IPS-NIHi7 (cell line): ENCODE measurements at regions not wholly inside any gene's neighbourhood (a gene's known extent, or its start where the extent isn't known, plus 50 kb on each side); places are given as distances from the start of the nearest gene placed in this dataset.
"Not testable (repeated sequence)": the region's sequence is repeated elsewhere in the genome, so short reads cannot be mapped to it uniquely, and the experiment has no call there.

Experiments used
- DNase-seq: peaks from one replicate; pipeline ENCODE4 v3.0.0; 2012; ENCODE audit warnings: mixed read lengths; ENCODE audit errors: extremely low spot score

GRCh38 chr9:78122631-78123030 lies 91.0 kb upstream of the GNAQ start:
- no peak for DNase-seq

GRCh38 chr9:78121488-78121887 lies 89.9 kb upstream of the GNAQ start:
- DNase-seq = peak; percentile 58

GRCh38 chr9:78118742-78119473 lies 87.3 kb upstream of the GNAQ start:
- DNase-seq = no peak

- peak; percentile 57 for DNase-seq
Observed at GRCh38 chr9:78115073-78115472, 83.5 kb upstream of the GNAQ start.

- DNase-seq = no peak
Observed at GRCh38 chr9:78114581-78114980, 83.0 kb upstream of the GNAQ start.

- no peak for DNase-seq
Observed at GRCh38 chr9:78112406-78112805, 80.8 kb upstream of the GNAQ start.

- no peak for DNase-seq
Observed at GRCh38 chr9:78112004-78112403, 80.4 kb upstream of the GNAQ start.

GRCh38 chr9:78109075-78109474 lies 77.5 kb upstream of the GNAQ start:
- no peak for DNase-seq

GRCh38 chr9:78106586-78106985 lies 75.0 kb upstream of the GNAQ start:
- not testable (repeated sequence) for DNase-seq

- DNase-seq = no peak
Observed at GRCh38 chr9:78103971-78104433, 72.4 kb upstream of the GNAQ start.

- DNase-seq = no peak
Observed at GRCh38 chr9:78101247-78101646, 69.6 kb upstream of the GNAQ start.

GRCh38 chr9:78097541-78097940 lies 65.9 kb upstream of the GNAQ start:
- DNase-seq = no peak

- no peak for DNase-seq
Observed at GRCh38 chr9:78091731-78092130, 60.1 kb upstream of the GNAQ start.

- no peak for DNase-seq
Observed at GRCh38 chr9:78089111-78089510, 57.5 kb upstream of the GNAQ start.

- DNase-seq = not testable (repeated sequence)
Observed at GRCh38 chr9:78088190-78088589, 56.6 kb upstream of the GNAQ start.
